Body of pancreas (tissue), 4 donors: ENCODE measurements at regions not wholly inside any gene's neighbourhood (a gene's known extent, or its start where the extent isn't known, plus 50 kb on each side); places are given as distances from the start of the nearest gene placed in this dataset.

Experiments used
- POLR2A ChIP-seq, 3 donors: fragments of 450-650 bp; IDR thresholded peaks; one replicate each; pipeline ENCODE4 v1.6.1; 2016; ENCODE audit warnings: antibody characterized with exemption in 3 of 3, mild to moderate bottlenecking in 2 of 3
- TF ChIP-seq, protein P1 (sequence below), 7 experiments: fragments of 450-650 bp in 4 of 7; fragments of 200-600 bp in 3 of 7; sonication (generic) in 3 of 7; IDR thresholded peaks; one replicate each; pipeline ENCODE4 v1.5.1; 2016 to 2019; ENCODE audit warnings: antibody characterized with exemption in 7 of 7

- TF ChIP-seq, protein P1, sequence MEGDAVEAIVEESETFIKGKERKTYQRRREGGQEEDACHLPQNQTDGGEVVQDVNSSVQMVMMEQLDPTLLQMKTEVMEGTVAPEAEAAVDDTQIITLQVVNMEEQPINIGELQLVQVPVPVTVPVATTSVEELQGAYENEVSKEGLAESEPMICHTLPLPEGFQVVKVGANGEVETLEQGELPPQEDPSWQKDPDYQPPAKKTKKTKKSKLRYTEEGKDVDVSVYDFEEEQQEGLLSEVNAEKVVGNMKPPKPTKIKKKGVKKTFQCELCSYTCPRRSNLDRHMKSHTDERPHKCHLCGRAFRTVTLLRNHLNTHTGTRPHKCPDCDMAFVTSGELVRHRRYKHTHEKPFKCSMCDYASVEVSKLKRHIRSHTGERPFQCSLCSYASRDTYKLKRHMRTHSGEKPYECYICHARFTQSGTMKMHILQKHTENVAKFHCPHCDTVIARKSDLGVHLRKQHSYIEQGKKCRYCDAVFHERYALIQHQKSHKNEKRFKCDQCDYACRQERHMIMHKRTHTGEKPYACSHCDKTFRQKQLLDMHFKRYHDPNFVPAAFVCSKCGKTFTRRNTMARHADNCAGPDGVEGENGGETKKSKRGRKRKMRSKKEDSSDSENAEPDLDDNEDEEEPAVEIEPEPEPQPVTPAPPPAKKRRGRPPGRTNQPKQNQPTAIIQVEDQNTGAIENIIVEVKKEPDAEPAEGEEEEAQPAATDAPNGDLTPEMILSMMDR (IDR thresholded peaks at IDR 0.05), result no peak
- no peak for TF ChIP-seq POLR2A (IDR thresholded peaks at IDR 0.05)
Measured at GRCh38 chrX:77065896-77066295, 381.3 kb upstream of the FGF16 start.
